ENCODE measurements at regions not wholly inside any gene's neighbourhood (a gene's known extent, or its start where the extent isn't known, plus 50 kb on each side); places are given as distances from the start of the nearest gene placed in this dataset.

DNA sequence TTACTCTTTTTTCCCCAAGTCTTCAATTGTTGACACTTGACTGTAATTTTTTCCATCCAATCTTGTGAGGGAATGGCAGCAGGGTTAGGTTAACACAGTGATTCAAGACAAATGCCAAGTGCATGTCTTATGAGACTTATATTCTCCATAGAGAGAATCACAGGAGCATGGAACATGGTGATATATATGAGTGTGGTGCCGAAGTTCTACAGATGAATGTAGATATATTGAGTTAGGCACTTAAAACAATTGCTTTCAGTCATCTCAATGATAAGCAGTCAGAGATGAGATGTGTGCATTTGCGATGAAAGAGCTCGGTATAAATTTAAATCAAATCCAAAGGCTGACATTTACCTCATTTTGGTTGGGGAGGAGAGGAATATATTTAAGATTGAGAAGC lies 211.2 kb downstream of the CDH10 start:
- DNase-seq (no peak), ATAC-seq (no peak)
- no peak overlapping the region for H3K27ac ChIP-seq
- no peaks in the 10 kb centered on the region for H3K36me3 ChIP-seq
- WGBS, 4 donors, result 62 to 77% (median 70%) methylated on average over 3 of the region's 3 CpGs
- intact Hi-C loops (cut with DNase I), result no loop called here
- no peaks in the 10 kb centered on the region for H3K27me3 ChIP-seq
- no peak overlapping the region for H3K4me3 ChIP-seq
- no peak for TF ChIP-seq POLR2A (IDR thresholded peaks at IDR 0.05)
- no peak for TF ChIP-seq CTCF (IDR thresholded peaks at IDR 0.05)
- H3K9me3 ChIP-seq, result no peaks in the 10 kb centered on the region
- H3K4me1 ChIP-seq, result no peaks in the 10 kb centered on the region

Data from heart left ventricle (tissue), 16 donors.